ENCODE measurements at regions not wholly inside any gene's neighbourhood (a gene's known extent, or its start where the extent isn't known, plus 50 kb on each side); places are given as distances from the start of the nearest gene placed in this dataset.
"Not testable (repeated sequence)": the region's sequence is repeated elsewhere in the genome, so short reads cannot be mapped to it uniquely, and the experiment has no call there.

DNA sequence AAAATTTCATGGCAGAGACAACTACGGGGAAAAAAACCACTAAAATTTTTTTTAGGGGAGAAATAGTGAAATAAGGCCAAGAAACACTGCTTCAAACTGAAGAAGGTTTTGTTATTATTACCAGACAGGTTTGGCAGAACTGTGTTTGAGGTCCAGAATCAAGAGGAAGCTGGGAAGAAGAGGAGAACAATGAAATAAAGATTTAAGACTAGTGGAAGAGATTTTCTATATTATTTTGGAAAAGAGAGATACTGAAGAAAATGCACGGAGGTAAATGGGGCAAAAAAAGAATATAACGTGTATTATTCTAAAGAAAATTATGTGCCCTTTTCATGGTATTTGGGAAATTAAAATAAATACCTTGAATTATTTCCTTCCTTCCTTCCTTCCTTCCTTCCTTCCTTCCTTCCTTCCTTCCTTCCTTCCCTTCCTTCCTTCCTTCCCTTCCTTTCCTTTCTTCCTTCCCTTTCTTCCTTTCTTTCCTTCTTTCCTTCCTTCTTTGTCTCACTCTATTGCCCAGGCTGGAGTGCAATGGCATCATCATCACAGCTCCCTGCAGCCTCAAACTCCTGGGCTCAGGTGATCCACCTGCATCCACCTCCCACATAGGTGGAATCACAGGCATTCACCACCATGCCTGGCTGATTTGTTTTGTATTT, 124.3 kb downstream of the GJA1 start:
- no peak for DNase-seq (ENCODE audit: low read depth in 1 of 2, low spot score in 1 of 2)
- H3K9me3 ChIP-seq (ENCODE audit: low read depth), result no peaks in the 10 kb centered on the region
- TF ChIP-seq CTCF (IDR thresholded peaks at IDR 0.05; ENCODE audit: low read depth, low read length), result no peak
- no peaks in the 10 kb centered on the region for H3K36me3 ChIP-seq
- H3K27ac ChIP-seq, result no peak overlapping the region
- H3K4me3 ChIP-seq, result no peak overlapping the region
- no peaks in the 10 kb centered on the region for H3K27me3 ChIP-seq
- H3K4me1 ChIP-seq (ENCODE audit: low read depth), result no peaks in the 10 kb centered on the region

- no peaks in the 10 kb centered on the region for H3K27me3 ChIP-seq
- H3K9me3 ChIP-seq (ENCODE audit: low read depth), result no peaks in the 10 kb centered on the region
- no peaks in the 10 kb centered on the region for H3K36me3 ChIP-seq
- TF ChIP-seq CTCF (IDR thresholded peaks at IDR 0.05; ENCODE audit: low read depth, low read length), result no peak
- no peak overlapping the region for H3K4me3 ChIP-seq
- H3K27ac ChIP-seq, result no peak overlapping the region
- DNase-seq (ENCODE audit: low read depth in 1 of 2, low spot score in 1 of 2), result no peak
- no peaks in the 10 kb centered on the region for H3K4me1 ChIP-seq (ENCODE audit: low read depth)
Observed at GRCh38 chr6:121560476-121560875, 125.0 kb downstream of the GJA1 start.

- TF ChIP-seq CTCF (IDR thresholded peaks at IDR 0.05; ENCODE audit: low read depth, low read length), result no peak
- H3K4me1 ChIP-seq (ENCODE audit: low read depth), result no peaks in the 10 kb centered on the region
- no peaks in the 10 kb centered on the region for H3K9me3 ChIP-seq (ENCODE audit: low read depth)
- no peak overlapping the region for H3K4me3 ChIP-seq
- H3K27me3 ChIP-seq, result no peaks in the 10 kb centered on the region
- no peak for DNase-seq (ENCODE audit: low read depth in 1 of 2, low spot score in 1 of 2)
- no peaks in the 10 kb centered on the region for H3K36me3 ChIP-seq
- H3K27ac ChIP-seq, result no peak overlapping the region
Observed at GRCh38 chr6:121563286-121563685, 127.8 kb downstream of the GJA1 start.

GRCh38 chr6:121564529-121564928, 129.1 kb downstream of the GJA1 start:
- H3K27ac ChIP-seq; H3K36me3 ChIP-seq; H3K9me3 ChIP-seq (ENCODE audit: low read depth); DNase-seq (ENCODE audit: low read depth in 1 of 2, low spot score in 1 of 2); H3K4me3 ChIP-seq; H3K27me3 ChIP-seq; H3K4me1 ChIP-seq (ENCODE audit: low read depth): not testable (repeated sequence)

DNA sequence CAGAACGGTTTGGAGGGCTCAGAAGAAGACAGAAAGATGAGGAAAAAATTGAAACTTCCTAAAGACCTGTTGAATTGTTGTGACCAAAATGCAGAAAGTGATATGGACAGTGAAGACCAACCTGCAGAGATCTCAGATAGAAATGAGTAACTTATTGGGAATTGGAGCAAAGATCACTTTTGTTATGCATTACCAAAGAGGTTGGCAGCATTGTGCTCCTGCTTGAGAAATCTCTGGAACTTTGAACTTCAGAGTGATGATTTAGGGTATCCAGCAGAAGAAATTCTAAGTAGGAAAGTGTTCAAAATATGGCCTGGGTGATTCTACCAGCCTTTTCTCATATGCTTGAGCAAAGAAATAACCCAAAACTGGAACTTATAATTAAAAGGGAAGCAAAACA, 136.0 kb downstream of the GJA1 start:
- no peak for TF ChIP-seq CTCF (IDR thresholded peaks at IDR 0.05; ENCODE audit: low read depth, low read length)
- H3K9me3 ChIP-seq (ENCODE audit: low read depth), result no peaks in the 10 kb centered on the region
- no peak overlapping the region for H3K27ac ChIP-seq
- H3K27me3 ChIP-seq, result no peaks in the 10 kb centered on the region
- H3K4me1 ChIP-seq (ENCODE audit: low read depth), result no peaks in the 10 kb centered on the region
- H3K36me3 ChIP-seq, result no peaks in the 10 kb centered on the region
- H3K4me3 ChIP-seq, result no peak overlapping the region
- DNase-seq (ENCODE audit: low read depth in 1 of 2, low spot score in 1 of 2), result no peak

- TF ChIP-seq CTCF (IDR thresholded peaks at IDR 0.05; ENCODE audit: low read depth, low read length), result no peak
Observed at GRCh38 chr6:121573481-121573880, 138.0 kb downstream of the GJA1 start.

More at GRCh38 chr6:121573481-121573880, 138.0 kb downstream of the GJA1 start:
- Histone ChIP-seq H3K4me1 (ENCODE audit: low read depth) (no peaks in the 10 kb centered on the region), H3K36me3 (no peaks in the 10 kb centered on the region), H3K27me3 (no peaks in the 10 kb centered on the region), H3K9me3 (ENCODE audit: low read depth) (no peaks in the 10 kb centered on the region), H3K27ac (no peak overlapping the region), H3K4me3 (no peak overlapping the region)
- peak in 1 of 2 donors; percentile 49 for DNase-seq (ENCODE audit: low read depth in 1 of 2, low spot score in 1 of 2)

Data from cardiac muscle cell (in vitro differentiated cells and primary cell).